ENCODE measurements at regions not wholly inside any gene's neighbourhood (a gene's known extent, or its start where the extent isn't known, plus 50 kb on each side); places are given as distances from the start of the nearest gene placed in this dataset.

DNA sequence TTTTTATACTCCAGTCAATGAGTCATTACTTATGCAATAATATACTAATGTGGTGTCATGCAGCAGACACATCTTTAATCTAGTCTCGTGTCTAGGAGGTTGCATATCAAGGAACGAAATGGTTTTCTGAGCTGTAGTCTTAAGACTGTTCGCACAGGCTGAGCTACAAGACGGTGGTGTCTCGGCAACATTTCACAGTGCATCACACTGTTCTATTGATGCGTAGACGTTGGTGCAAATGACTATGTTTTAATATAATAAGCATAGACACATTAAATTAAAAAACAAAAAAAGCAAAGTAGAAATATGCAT, 864.2 kb downstream of the GALR1 start:
- no peak for TF ChIP-seq POLR2A (IDR thresholded peaks at IDR 0.05; ENCODE audit: low read length)
- no peak for TF ChIP-seq GATA1 (IDR thresholded peaks at IDR 0.05; ENCODE audit: low read depth, low read length)

All from erythroblast (primary cell).